A673 (cell line): ENCODE measurements at regions not wholly inside any gene's neighbourhood (a gene's known extent, or its start where the extent isn't known, plus 50 kb on each side); places are given as distances from the start of the nearest gene placed in this dataset.
"Not testable (repeated sequence)": the region's sequence is repeated elsewhere in the genome, so short reads cannot be mapped to it uniquely, and the experiment has no call there.

Source experiments
- BruUV-seq: library from RNA; stranded (reverse); fragments of 400-500 nt; replicated peaks from 2 replicates; lab custom pipeline; 2021; lab: Mats Ljungman, UMichigan
- CTCF ChIA-PET: fragments of 300-600 bp; sonication (Branson Sonifier 250); formaldehyde crosslinking; loops from one replicate; lab custom pipeline; 2022; ENCODE audit warnings: antibody characterized with exemption; lab: Charles Lee
- POLR2A ChIA-PET: fragments of 300-600 bp; sonication (Branson Sonifier 250); formaldehyde crosslinking; loops from one replicate; lab custom pipeline; 2022; ENCODE audit warnings: antibody characterized with exemption; ENCODE audit not compliant: low non-redundant PET; lab: Charles Lee
- DNase-seq: peaks from one replicate; pipeline ENCODE4 v3.0.0-alpha.2; 2015; ENCODE audit warnings: low spot score
- H3K27ac ChIP-seq: fragments of 200-600 bp; sonication (generic); 2 replicates; pipeline ENCODE4 v1.5.1; 2016; ENCODE audit warnings: mixed run types, low read depth, mild to moderate bottlenecking, mixed read lengths, antibody characterized with exemption, low read length; ENCODE audit not compliant: poor library complexity, severe bottlenecking
- H3K27me3 ChIP-seq: fragments of 200-600 bp; sonication (generic); replicated peaks from 2 replicates; pipeline ENCODE4 v1.6.1; 2017; ENCODE audit warnings: mixed run types, low read depth, mild to moderate bottlenecking, mixed read lengths, antibody characterized with exemption, low read length; ENCODE audit not compliant: insufficient read depth, poor library complexity
- H3K36me3 ChIP-seq: fragments of 200-600 bp; sonication (generic); 2 replicates; pipeline ENCODE4 v1.6.1; 2016; ENCODE audit warnings: mixed run types, mild to moderate bottlenecking, mixed read lengths, antibody characterized with exemption, low read length; ENCODE audit not compliant: insufficient read depth, poor library complexity, severe bottlenecking
- H3K4me1 ChIP-seq: fragments of 200-600 bp; sonication (generic); 2 replicates; pipeline ENCODE4 v1.6.1; 2017; ENCODE audit warnings: mixed run types, mild to moderate bottlenecking, mixed read lengths, antibody characterized with exemption, low read length; ENCODE audit not compliant: insufficient read depth, poor library complexity, severe bottlenecking
- H3K4me3 ChIP-seq: fragments of 200-600 bp; sonication (generic); 2 replicates; pipeline ENCODE4 v1.5.1; 2016; ENCODE audit warnings: low read depth, mixed run types, mild to moderate bottlenecking, mixed read lengths, low read length; ENCODE audit not compliant: poor library complexity, severe bottlenecking
- H3K9me3 ChIP-seq: fragments of 200-600 bp; sonication (generic); 2 replicates; pipeline ENCODE4 v1.6.1; 2016; ENCODE audit warnings: mixed run types, low read depth, mild to moderate bottlenecking, mixed read lengths, antibody characterized with exemption, low read length; ENCODE audit not compliant: poor library complexity, severe bottlenecking
- EZH2 ChIP-seq: fragments of 200-600 bp; sonication (generic); IDR thresholded peaks from 2 replicates; pipeline ENCODE4 v1.6.1; 2017; ENCODE audit warnings: borderline replicate concordance, low read depth, mild to moderate bottlenecking, mixed read lengths, antibody characterized with exemption, low read length; ENCODE audit not compliant: poor library complexity, severe bottlenecking
- intact Hi-C: fragments of 100-400 bp; cut with micrococcal nuclease; formaldehyde crosslinking; loops from one replicate; pipeline ENCODE4 v1.10.0; 2022; ENCODE audit not compliant: unreplicated experiment
- TF ChIP-seq, protein P1 (sequence below): fragments of 300-800, 200-600 bp; sonication (generic); conservative IDR thresholded peaks from 2 replicates; pipeline ENCODE4 v1.5.1; 2017; ENCODE audit warnings: low read depth, mild to moderate bottlenecking, antibody characterized with exemption, low read length, moderate library complexity, mixed read lengths

DNA sequence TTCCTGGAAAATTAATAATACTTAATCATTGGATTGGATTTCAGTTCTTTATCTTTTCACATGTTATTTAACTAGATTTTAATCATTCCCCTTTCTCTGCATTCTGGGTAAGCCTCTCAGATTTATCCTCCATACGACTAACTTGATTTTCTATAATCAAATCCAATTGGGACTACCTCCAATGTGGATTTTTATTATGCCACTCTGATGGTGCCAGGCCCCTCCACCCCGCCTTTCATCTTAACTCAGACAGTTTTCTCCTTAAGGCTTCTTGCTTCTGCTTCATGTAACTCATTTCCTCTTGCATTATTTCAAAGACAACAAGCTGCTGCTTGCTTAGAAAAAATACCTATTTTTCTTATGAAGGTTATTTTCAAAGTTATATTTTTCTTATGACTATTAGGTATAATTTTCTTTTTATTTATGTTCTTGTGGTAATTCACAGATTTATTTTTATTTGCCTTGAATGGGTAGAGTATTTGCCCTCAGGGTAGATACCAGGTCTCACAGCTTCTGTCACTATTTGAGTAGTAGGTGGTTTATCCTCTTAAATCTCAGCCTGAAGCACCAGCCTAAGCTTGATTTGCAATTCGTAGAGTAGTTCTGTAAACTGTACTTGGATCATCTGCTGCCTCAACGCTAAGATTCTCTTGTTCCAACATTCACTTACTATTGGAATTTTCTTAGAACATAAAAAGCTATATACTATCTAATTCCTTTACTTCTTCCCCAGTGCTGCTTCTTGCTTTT lies 659.0 kb upstream of the ARRDC3 start:
- TF ChIP-seq, protein P1, sequence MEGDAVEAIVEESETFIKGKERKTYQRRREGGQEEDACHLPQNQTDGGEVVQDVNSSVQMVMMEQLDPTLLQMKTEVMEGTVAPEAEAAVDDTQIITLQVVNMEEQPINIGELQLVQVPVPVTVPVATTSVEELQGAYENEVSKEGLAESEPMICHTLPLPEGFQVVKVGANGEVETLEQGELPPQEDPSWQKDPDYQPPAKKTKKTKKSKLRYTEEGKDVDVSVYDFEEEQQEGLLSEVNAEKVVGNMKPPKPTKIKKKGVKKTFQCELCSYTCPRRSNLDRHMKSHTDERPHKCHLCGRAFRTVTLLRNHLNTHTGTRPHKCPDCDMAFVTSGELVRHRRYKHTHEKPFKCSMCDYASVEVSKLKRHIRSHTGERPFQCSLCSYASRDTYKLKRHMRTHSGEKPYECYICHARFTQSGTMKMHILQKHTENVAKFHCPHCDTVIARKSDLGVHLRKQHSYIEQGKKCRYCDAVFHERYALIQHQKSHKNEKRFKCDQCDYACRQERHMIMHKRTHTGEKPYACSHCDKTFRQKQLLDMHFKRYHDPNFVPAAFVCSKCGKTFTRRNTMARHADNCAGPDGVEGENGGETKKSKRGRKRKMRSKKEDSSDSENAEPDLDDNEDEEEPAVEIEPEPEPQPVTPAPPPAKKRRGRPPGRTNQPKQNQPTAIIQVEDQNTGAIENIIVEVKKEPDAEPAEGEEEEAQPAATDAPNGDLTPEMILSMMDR, result no peak
- TF ChIP-seq EZH2, result no peak
- POLR2A ChIA-PET, result no interaction called here
- no peaks in the 10 kb centered on the region for H3K27me3 ChIP-seq
- CTCF ChIA-PET, result no interaction called here
- no peak for DNase-seq
- no peaks in the 10 kb centered on the region for H3K4me1 ChIP-seq
- H3K36me3 ChIP-seq, result no peaks in the 10 kb centered on the region
- H3K4me3 ChIP-seq, result no peak overlapping the region
- BruUV-seq, result no TSS peak
- no peak overlapping the region for H3K27ac ChIP-seq
- H3K9me3 ChIP-seq, result no peaks in the 10 kb centered on the region
- intact Hi-C loops, result no loop called here

GRCh38 chr5:92041206-92041605 lies 658.1 kb upstream of the ARRDC3 start:
- ChIA-PET POLR2A (no interaction called here), CTCF (no interaction called here)
- intact Hi-C loops, result no loop called here

DNA sequence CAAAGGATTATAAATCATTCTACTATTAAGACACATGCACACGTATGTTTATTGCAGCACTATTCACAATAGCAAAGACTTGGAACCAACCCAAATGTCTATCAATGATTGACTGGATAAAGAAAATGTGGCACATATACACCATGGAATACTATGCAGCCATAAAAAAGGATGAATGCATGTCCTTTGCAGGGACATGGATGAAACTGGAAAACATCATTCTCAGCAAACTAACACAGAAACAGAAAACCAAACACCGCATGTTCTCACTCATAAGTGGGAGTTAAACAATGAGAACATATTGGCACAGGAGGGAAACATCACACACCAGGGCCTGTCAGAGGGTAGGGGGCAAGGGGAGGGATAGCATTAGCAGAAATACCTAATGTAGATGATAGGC lies 646.7 kb upstream of the ARRDC3 start:
- CTCF ChIA-PET, H3K27ac ChIP-seq, DNase-seq, POLR2A ChIA-PET, BruUV-seq, H3K9me3 ChIP-seq, H3K4me1 ChIP-seq, H3K4me3 ChIP-seq, intact Hi-C loops, H3K27me3 ChIP-seq, H3K36me3 ChIP-seq: not testable (repeated sequence)

More at GRCh38 chr5:92041206-92041605, 658.1 kb upstream of the ARRDC3 start:
- no TSS peak for BruUV-seq
- Histone ChIP-seq H3K27me3 (no peaks in the 10 kb centered on the region), H3K4me3 (no peak overlapping the region), H3K4me1 (no peaks in the 10 kb centered on the region), H3K27ac (no peak overlapping the region), H3K9me3 (no peaks in the 10 kb centered on the region), H3K36me3 (no peaks in the 10 kb centered on the region)
- TF ChIP-seq, protein P1, result no peak
- no peak for TF ChIP-seq EZH2
- no peak for DNase-seq

DNA sequence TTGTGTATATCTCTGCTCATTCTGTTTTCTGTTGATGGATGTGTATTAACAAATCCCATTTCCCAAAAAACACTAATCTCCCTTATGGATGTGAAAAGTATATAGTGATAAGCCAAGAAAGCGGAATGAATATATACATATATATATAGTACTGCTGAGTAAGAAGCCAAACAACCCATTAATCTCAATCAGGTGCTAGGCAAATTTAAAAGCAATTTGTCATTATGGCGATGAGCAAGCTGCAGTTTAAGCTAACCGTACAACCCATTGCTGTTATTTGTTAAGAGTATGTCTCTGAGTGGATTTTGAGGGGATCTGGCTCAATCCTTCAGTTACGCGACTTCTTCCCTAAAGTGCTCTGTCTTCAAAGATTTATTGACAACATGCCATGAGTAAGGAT lies 640.4 kb upstream of the ARRDC3 start:
- Histone ChIP-seq H3K27ac (no peak overlapping the region), H3K4me3 (no peak overlapping the region), H3K9me3 (no peaks in the 10 kb centered on the region), H3K4me1 (no peaks in the 10 kb centered on the region), H3K27me3 (no peaks in the 10 kb centered on the region), H3K36me3 (no peaks in the 10 kb centered on the region)
- DNase-seq, result no peak
- no TSS peak for BruUV-seq
- ChIA-PET POLR2A (no interaction called here), CTCF (no interaction called here)
- TF ChIP-seq, protein P1, result no peak
- no peak for TF ChIP-seq EZH2
- intact Hi-C loops, result no loop called here
